Hepatocyte (in vitro differentiated cells): ENCODE measurements at regions not wholly inside any gene's neighbourhood (a gene's known extent, or its start where the extent isn't known, plus 50 kb on each side); places are given as distances from the start of the nearest gene placed in this dataset.

ENCODE experiments used
- EZH2 ChIP-seq: fragments of 200-600 bp; sonication (generic); IDR thresholded peaks from 2 replicates; pipeline ENCODE4 v1.6.1; 2016; ENCODE audit warnings: antibody characterized with exemption, mild to moderate bottlenecking, borderline replicate concordance
- TF ChIP-seq, protein P1 (sequence below): fragments of 200-600 bp; sonication (generic); IDR thresholded peaks from 2 replicates; pipeline ENCODE4 v1.5.1; 2016; ENCODE audit warnings: antibody characterized with exemption, mild to moderate bottlenecking; ENCODE audit not compliant: poor library complexity

- TF ChIP-seq, protein P1, sequence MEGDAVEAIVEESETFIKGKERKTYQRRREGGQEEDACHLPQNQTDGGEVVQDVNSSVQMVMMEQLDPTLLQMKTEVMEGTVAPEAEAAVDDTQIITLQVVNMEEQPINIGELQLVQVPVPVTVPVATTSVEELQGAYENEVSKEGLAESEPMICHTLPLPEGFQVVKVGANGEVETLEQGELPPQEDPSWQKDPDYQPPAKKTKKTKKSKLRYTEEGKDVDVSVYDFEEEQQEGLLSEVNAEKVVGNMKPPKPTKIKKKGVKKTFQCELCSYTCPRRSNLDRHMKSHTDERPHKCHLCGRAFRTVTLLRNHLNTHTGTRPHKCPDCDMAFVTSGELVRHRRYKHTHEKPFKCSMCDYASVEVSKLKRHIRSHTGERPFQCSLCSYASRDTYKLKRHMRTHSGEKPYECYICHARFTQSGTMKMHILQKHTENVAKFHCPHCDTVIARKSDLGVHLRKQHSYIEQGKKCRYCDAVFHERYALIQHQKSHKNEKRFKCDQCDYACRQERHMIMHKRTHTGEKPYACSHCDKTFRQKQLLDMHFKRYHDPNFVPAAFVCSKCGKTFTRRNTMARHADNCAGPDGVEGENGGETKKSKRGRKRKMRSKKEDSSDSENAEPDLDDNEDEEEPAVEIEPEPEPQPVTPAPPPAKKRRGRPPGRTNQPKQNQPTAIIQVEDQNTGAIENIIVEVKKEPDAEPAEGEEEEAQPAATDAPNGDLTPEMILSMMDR: no peak
- no peak for TF ChIP-seq EZH2
Measured at GRCh38 chr2:114118088-114118487, 228.2 kb downstream of the ACTR3 start.
